ENCODE measurements at regions not wholly inside any gene's neighbourhood (a gene's known extent, or its start where the extent isn't known, plus 50 kb on each side); places are given as distances from the start of the nearest gene placed in this dataset.

DNA sequence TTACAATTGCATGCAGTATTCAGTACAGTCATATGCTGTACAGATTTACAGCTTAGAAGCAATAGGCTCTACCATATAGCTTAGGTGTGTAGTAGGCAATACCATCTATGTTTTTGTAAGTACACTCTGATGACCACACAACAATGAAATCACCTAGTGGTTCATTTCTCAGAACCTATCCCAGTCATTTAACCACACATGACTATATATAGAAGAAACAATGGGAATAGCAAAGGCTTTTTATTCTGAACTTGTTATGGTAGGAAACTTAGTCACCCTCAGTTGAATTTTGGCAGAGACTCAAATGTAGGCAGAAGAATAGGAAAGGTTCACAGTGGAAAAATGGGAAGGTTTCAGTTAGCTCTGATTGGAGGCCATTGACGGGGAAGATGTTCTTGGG, 1075.1 kb upstream of the MIR17HG start:
- TF ChIP-seq, protein P1, sequence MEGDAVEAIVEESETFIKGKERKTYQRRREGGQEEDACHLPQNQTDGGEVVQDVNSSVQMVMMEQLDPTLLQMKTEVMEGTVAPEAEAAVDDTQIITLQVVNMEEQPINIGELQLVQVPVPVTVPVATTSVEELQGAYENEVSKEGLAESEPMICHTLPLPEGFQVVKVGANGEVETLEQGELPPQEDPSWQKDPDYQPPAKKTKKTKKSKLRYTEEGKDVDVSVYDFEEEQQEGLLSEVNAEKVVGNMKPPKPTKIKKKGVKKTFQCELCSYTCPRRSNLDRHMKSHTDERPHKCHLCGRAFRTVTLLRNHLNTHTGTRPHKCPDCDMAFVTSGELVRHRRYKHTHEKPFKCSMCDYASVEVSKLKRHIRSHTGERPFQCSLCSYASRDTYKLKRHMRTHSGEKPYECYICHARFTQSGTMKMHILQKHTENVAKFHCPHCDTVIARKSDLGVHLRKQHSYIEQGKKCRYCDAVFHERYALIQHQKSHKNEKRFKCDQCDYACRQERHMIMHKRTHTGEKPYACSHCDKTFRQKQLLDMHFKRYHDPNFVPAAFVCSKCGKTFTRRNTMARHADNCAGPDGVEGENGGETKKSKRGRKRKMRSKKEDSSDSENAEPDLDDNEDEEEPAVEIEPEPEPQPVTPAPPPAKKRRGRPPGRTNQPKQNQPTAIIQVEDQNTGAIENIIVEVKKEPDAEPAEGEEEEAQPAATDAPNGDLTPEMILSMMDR (conservative IDR thresholded peaks at IDR 0.05; ENCODE audit: low read depth, low read length) = no peak
- TF ChIP-seq EZH2 (IDR thresholded peaks at IDR 0.05; ENCODE audit: borderline replicate concordance, low read depth, low read length, poor library complexity, severe bottlenecking) = no peak

Data from A673 (cell line).